ENCODE measurements at regions not wholly inside any gene's neighbourhood (a gene's known extent, or its start where the extent isn't known, plus 50 kb on each side); places are given as distances from the start of the nearest gene placed in this dataset.

DNA sequence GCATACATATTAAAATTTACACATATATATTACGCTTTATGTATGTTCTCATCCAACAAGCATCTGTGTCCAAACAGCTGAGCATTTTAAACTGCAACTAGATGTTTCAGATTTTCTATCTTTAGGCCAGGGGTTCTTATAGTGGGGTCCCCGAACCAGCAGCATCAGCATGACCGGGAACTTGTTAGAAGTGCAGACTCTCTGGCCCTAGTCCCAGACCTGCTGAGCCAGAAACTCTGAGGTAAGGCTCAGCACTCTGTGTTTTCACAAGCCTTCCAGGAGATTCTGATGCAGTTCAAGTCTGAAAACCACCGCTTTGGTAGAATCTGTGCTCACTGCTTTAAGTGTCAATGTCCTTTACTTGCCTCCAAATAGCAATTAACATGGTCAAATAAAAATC, 266.2 kb upstream of the CASK start:
- Histone ChIP-seq H3K79me2 (ENCODE audit: insufficient read depth, low read length) (no peaks in the 10 kb centered on the region), H3K9me2 (ENCODE audit: low read depth, low read length) (no peaks in the 10 kb centered on the region), H3K4me2 (ENCODE audit: low read length) (no peak overlapping the region), H2AFZ (ENCODE audit: low read length) (no peak overlapping the region), H3K36me3 (ENCODE audit: insufficient read depth, low read length) (no peaks in the 10 kb centered on the region), H3K4me1 (ENCODE audit: insufficient read depth, low read length, severe bottlenecking) (peaks cover 8% of the 10 kb centered on the region), H3F3A (ENCODE audit: insufficient read depth, low read length) (no peaks in the 10 kb centered on the region), H4K20me1 (ENCODE audit: insufficient read depth, low read length) (no peaks in the 10 kb centered on the region), H3K27ac (ENCODE audit: low read depth, low read length, poor library complexity, severe bottlenecking) (no peak overlapping the region), H3K9ac (ENCODE audit: low read length) (no peak overlapping the region), H3K9me3 (ENCODE audit: low read length) (no peaks in the 10 kb centered on the region), H3K4me3 (ENCODE audit: low read depth, low read length, poor library complexity, severe bottlenecking) (no peak overlapping the region), H3K27me3 (ENCODE audit: insufficient read depth, low read length) (no peaks in the 10 kb centered on the region)
- TF ChIP-seq EZH2 (IDR thresholded peaks at IDR 0.05; ENCODE audit: borderline replicate concordance, low read length), result no peak
- TF ChIP-seq, protein P1, sequence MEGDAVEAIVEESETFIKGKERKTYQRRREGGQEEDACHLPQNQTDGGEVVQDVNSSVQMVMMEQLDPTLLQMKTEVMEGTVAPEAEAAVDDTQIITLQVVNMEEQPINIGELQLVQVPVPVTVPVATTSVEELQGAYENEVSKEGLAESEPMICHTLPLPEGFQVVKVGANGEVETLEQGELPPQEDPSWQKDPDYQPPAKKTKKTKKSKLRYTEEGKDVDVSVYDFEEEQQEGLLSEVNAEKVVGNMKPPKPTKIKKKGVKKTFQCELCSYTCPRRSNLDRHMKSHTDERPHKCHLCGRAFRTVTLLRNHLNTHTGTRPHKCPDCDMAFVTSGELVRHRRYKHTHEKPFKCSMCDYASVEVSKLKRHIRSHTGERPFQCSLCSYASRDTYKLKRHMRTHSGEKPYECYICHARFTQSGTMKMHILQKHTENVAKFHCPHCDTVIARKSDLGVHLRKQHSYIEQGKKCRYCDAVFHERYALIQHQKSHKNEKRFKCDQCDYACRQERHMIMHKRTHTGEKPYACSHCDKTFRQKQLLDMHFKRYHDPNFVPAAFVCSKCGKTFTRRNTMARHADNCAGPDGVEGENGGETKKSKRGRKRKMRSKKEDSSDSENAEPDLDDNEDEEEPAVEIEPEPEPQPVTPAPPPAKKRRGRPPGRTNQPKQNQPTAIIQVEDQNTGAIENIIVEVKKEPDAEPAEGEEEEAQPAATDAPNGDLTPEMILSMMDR (IDR thresholded peaks at IDR 0.05; ENCODE audit: low read length), result no peak

- no peak overlapping the region for H3K27ac ChIP-seq (ENCODE audit: low read depth, low read length, poor library complexity, severe bottlenecking)
- H4K20me1 ChIP-seq (ENCODE audit: insufficient read depth, low read length), result no peaks in the 10 kb centered on the region
- no peaks in the 10 kb centered on the region for H3F3A ChIP-seq (ENCODE audit: insufficient read depth, low read length)
- no peaks in the 10 kb centered on the region for H3K36me3 ChIP-seq (ENCODE audit: insufficient read depth, low read length)
- peaks cover 8% of the 10 kb centered on the region for H3K4me1 ChIP-seq (ENCODE audit: insufficient read depth, low read length, severe bottlenecking)
- H3K9ac ChIP-seq (ENCODE audit: low read length), result no peak overlapping the region
- no peaks in the 10 kb centered on the region for H3K79me2 ChIP-seq (ENCODE audit: insufficient read depth, low read length)
- H3K27me3 ChIP-seq (ENCODE audit: insufficient read depth, low read length), result no peaks in the 10 kb centered on the region
- no peak overlapping the region for H3K4me2 ChIP-seq (ENCODE audit: low read length)
- no peak overlapping the region for H2AFZ ChIP-seq (ENCODE audit: low read length)
- no peak overlapping the region for H3K4me3 ChIP-seq (ENCODE audit: low read depth, low read length, poor library complexity, severe bottlenecking)
- no peaks in the 10 kb centered on the region for H3K9me2 ChIP-seq (ENCODE audit: low read depth, low read length)
- no peaks in the 10 kb centered on the region for H3K9me3 ChIP-seq (ENCODE audit: low read length)
- no peak for TF ChIP-seq EZH2 (IDR thresholded peaks at IDR 0.05; ENCODE audit: borderline replicate concordance, low read length)
- TF ChIP-seq, protein P1 (IDR thresholded peaks at IDR 0.05; ENCODE audit: low read length), result no peak
Measured at GRCh38 chrX:42188730-42189129, 265.4 kb upstream of the CASK start.

DNA sequence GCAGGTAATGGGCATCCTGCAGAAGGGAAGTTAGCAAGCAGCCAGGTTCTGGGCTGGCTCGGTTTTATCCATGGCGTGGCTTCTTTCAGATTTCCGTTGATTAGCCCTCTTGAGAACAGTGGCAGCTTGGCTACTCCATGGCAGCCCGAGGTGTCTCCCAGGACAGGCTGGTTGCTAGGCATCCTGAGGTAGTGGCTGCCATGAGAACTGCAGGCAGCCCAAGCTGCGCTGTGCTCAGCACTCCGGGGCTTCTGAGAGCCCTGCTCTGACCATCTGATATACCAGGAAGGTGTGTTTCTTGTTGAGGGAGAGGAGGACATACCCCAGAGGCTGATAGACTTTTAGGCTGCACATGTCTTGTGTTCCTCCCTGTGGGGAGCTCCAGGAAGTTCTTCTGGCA, 253.4 kb upstream of the CASK start:
- no peaks in the 10 kb centered on the region for H3K9me2 ChIP-seq (ENCODE audit: low read depth, low read length)
- no peaks in the 10 kb centered on the region for H3K79me2 ChIP-seq (ENCODE audit: insufficient read depth, low read length)
- H3K9me3 ChIP-seq (ENCODE audit: low read length), result no peaks in the 10 kb centered on the region
- H3K27ac ChIP-seq (ENCODE audit: low read depth, low read length, poor library complexity, severe bottlenecking), result no peak overlapping the region
- H3K27me3 ChIP-seq (ENCODE audit: insufficient read depth, low read length), result no peaks in the 10 kb centered on the region
- no peak overlapping the region for H3K4me2 ChIP-seq (ENCODE audit: low read length)
- H3K4me3 ChIP-seq (ENCODE audit: low read depth, low read length, poor library complexity, severe bottlenecking), result no peak overlapping the region
- TF ChIP-seq, protein P1 (IDR thresholded peaks at IDR 0.05; ENCODE audit: low read length), result no peak
- no peak for TF ChIP-seq EZH2 (IDR thresholded peaks at IDR 0.05; ENCODE audit: borderline replicate concordance, low read length)
- no peaks in the 10 kb centered on the region for H3K4me1 ChIP-seq (ENCODE audit: insufficient read depth, low read length, severe bottlenecking)
- H4K20me1 ChIP-seq (ENCODE audit: insufficient read depth, low read length), result no peaks in the 10 kb centered on the region
- no peak overlapping the region for H3K9ac ChIP-seq (ENCODE audit: low read length)
- no peaks in the 10 kb centered on the region for H3F3A ChIP-seq (ENCODE audit: insufficient read depth, low read length)
- H3K36me3 ChIP-seq (ENCODE audit: insufficient read depth, low read length), result no peaks in the 10 kb centered on the region
- H2AFZ ChIP-seq (ENCODE audit: low read length), result no peak overlapping the region

Data from OCI-LY1 (cell line).